MM.1S (cell line): ENCODE measurements at regions not wholly inside any gene's neighbourhood (a gene's known extent, or its start where the extent isn't known, plus 50 kb on each side); places are given as distances from the start of the nearest gene placed in this dataset.
"Not testable (repeated sequence)": the region's sequence is repeated elsewhere in the genome, so short reads cannot be mapped to it uniquely, and the experiment has no call there.

Experiments used
- DNase-seq: peaks from one replicate; pipeline ENCODE4 v3.0.0-alpha.2; 2015
- H2AFZ ChIP-seq: fragments of 300-600 bp; sonication (generic); 2 replicates; pipeline ENCODE4 v1.6.0; 2016; ENCODE audit warnings: antibody characterized with exemption, low read length
- H3F3A ChIP-seq: fragments of 300-600 bp; sonication (generic); 2 replicates; pipeline ENCODE4 v1.6.1; 2016; ENCODE audit warnings: mild to moderate bottlenecking, antibody characterized with exemption, low read length, moderate library complexity, mixed read lengths; ENCODE audit not compliant: insufficient read depth
- H3K27ac ChIP-seq: fragments of 300-600 bp; sonication (generic); 2 replicates; pipeline ENCODE4 v1.5.1; 2016; ENCODE audit warnings: mild to moderate bottlenecking, low read length
- H3K27me3 ChIP-seq: fragments of 300-600 bp; sonication (generic); replicated peaks from 2 replicates; pipeline ENCODE4 v1.6.0; 2016; ENCODE audit warnings: low read length; ENCODE audit not compliant: insufficient read depth
- H3K36me3 ChIP-seq: fragments of 300-600 bp; sonication (generic); replicated peaks from 2 replicates; pipeline ENCODE4 v1.6.1; 2016; ENCODE audit warnings: mild to moderate bottlenecking, low read length, mixed read lengths; ENCODE audit not compliant: insufficient read depth
- H3K4me1 ChIP-seq: fragments of 300-600 bp; sonication (generic); 2 replicates; pipeline ENCODE4 v1.6.1; 2016; ENCODE audit warnings: low read length, mixed read lengths
- H3K4me2 ChIP-seq: fragments of 300-600 bp; sonication (generic); 2 replicates; pipeline ENCODE4 v1.6.0; 2016; ENCODE audit warnings: low read depth, low read length
- H3K4me3 ChIP-seq: fragments of 300-600 bp; sonication (generic); 2 replicates; pipeline ENCODE4 v1.5.1; 2016; ENCODE audit warnings: low read length, mixed read lengths
- H3K79me2 ChIP-seq: fragments of 300-600 bp; sonication (generic); 2 replicates; pipeline ENCODE4 v1.6.1; 2016; ENCODE audit warnings: mixed run types, low read length, mixed read lengths
- H3K9ac ChIP-seq: fragments of 300-600 bp; sonication (generic); 2 replicates; pipeline ENCODE4 v1.6.1; 2016; ENCODE audit warnings: low read length, mixed read lengths
- H3K9me2 ChIP-seq: fragments of 300-600 bp; sonication (generic); replicated peaks from 2 replicates; pipeline ENCODE4 v1.6.1; 2016; ENCODE audit warnings: mild to moderate bottlenecking, low read length, mixed read lengths; ENCODE audit not compliant: insufficient read depth
- H3K9me3 ChIP-seq: fragments of 300-600 bp; sonication (generic); replicated peaks from 2 replicates; pipeline ENCODE4 v1.6.1; 2016; ENCODE audit warnings: mild to moderate bottlenecking, low read length, mixed read lengths; ENCODE audit not compliant: insufficient read depth
- H4K20me1 ChIP-seq: fragments of 300-600 bp; sonication (generic); 2 replicates; pipeline ENCODE4 v1.6.1; 2016; ENCODE audit warnings: mild to moderate bottlenecking, low read length, moderate library complexity, mixed read lengths; ENCODE audit not compliant: insufficient read depth
- EZH2 ChIP-seq: fragments of 300-600 bp; sonication (generic); optimal IDR thresholded peaks from 2 replicates; pipeline ENCODE3; 2017; ENCODE audit warnings: low read depth, mild to moderate bottlenecking, antibody characterized with exemption, low read length, mixed read lengths
- EZH2phosphoT487 ChIP-seq: fragments of 300-600 bp; sonication (generic); IDR thresholded peaks from 2 replicates; pipeline ENCODE4 v1.6.1; 2018; ENCODE audit warnings: antibody characterized with exemption, low read length
- TF ChIP-seq, protein P1 (sequence below): fragments of 300-600 bp; sonication (generic); IDR thresholded peaks from 2 replicates; pipeline ENCODE4 v1.5.1; 2016; ENCODE audit warnings: antibody characterized with exemption, low read length, mixed read lengths

DNA sequence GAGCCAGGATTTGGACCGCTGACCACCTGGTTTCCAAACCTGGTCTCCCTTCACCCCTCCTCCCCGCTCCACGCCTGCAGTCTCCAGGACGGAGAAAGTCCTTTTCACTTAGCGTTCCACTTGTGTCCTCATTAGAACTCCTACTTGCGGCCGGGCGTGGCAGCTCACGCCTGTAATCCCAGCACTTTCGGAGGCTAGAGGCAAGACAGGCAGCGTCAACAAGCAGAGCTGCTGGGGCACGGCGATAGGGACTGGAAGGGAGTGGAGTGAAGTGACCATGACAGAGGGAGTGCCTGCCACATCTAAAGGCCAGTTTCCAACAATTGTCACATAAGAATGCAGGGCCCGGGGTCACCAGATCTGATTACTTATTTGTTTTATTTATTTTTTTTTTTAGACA lies 132.5 kb upstream of the NCOR2 start:
- H3K36me3 ChIP-seq = no peaks in the 10 kb centered on the region
- H3K4me3 ChIP-seq = no peak overlapping the region
- no peaks in the 10 kb centered on the region for H3F3A ChIP-seq
- no peak overlapping the region for H3K27ac ChIP-seq
- no peak overlapping the region for H3K9ac ChIP-seq
- no peaks in the 10 kb centered on the region for H3K79me2 ChIP-seq
- no peaks in the 10 kb centered on the region for H3K9me2 ChIP-seq
- no peaks in the 10 kb centered on the region for H3K27me3 ChIP-seq
- no peaks in the 10 kb centered on the region for H3K9me3 ChIP-seq
- TF ChIP-seq, protein P1, sequence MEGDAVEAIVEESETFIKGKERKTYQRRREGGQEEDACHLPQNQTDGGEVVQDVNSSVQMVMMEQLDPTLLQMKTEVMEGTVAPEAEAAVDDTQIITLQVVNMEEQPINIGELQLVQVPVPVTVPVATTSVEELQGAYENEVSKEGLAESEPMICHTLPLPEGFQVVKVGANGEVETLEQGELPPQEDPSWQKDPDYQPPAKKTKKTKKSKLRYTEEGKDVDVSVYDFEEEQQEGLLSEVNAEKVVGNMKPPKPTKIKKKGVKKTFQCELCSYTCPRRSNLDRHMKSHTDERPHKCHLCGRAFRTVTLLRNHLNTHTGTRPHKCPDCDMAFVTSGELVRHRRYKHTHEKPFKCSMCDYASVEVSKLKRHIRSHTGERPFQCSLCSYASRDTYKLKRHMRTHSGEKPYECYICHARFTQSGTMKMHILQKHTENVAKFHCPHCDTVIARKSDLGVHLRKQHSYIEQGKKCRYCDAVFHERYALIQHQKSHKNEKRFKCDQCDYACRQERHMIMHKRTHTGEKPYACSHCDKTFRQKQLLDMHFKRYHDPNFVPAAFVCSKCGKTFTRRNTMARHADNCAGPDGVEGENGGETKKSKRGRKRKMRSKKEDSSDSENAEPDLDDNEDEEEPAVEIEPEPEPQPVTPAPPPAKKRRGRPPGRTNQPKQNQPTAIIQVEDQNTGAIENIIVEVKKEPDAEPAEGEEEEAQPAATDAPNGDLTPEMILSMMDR = no peak
- no peak for TF ChIP-seq EZH2
- TF ChIP-seq EZH2phosphoT487 = no peak
- H4K20me1 ChIP-seq = no peaks in the 10 kb centered on the region
- no peak overlapping the region for H2AFZ ChIP-seq
- DNase-seq = no peak
- H3K4me1 ChIP-seq = no peaks in the 10 kb centered on the region
- no peak overlapping the region for H3K4me2 ChIP-seq

DNA sequence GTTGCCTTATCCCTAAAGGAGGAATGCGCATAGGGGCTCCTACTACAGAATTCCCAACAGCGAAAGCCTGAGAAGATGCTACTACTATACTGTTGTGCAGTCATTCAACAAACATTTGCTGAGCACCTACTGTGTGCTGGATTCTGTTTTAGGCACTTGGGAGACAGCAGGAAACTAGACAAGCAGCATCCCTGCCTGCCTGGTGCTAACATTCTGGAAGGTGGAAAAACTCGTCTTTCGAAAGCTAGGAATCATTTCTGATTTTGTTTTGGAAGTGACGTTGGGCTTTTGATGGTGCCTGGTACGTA lies 131.5 kb upstream of the NCOR2 start:
- Histone ChIP-seq H3K4me1 (peaks cover 6% of the 10 kb centered on the region; the same call in 1 of the 2 replicates), H3K9me2 (no peaks in the 10 kb centered on the region), H3K79me2 (no peaks in the 10 kb centered on the region), H3K4me2 (no peak overlapping the region), H2AFZ (no peak overlapping the region), H3K4me3 (no peak overlapping the region), H3K27me3 (no peaks in the 10 kb centered on the region), H3F3A (no peaks in the 10 kb centered on the region), H4K20me1 (no peaks in the 10 kb centered on the region), H3K9ac (no peak overlapping the region), H3K9me3 (no peaks in the 10 kb centered on the region), H3K36me3 (no peaks in the 10 kb centered on the region), H3K27ac (no peak overlapping the region)
- TF ChIP-seq EZH2phosphoT487 (no peak), EZH2 (no peak)
- TF ChIP-seq, protein P1 = no peak
- DNase-seq = no peak

DNA sequence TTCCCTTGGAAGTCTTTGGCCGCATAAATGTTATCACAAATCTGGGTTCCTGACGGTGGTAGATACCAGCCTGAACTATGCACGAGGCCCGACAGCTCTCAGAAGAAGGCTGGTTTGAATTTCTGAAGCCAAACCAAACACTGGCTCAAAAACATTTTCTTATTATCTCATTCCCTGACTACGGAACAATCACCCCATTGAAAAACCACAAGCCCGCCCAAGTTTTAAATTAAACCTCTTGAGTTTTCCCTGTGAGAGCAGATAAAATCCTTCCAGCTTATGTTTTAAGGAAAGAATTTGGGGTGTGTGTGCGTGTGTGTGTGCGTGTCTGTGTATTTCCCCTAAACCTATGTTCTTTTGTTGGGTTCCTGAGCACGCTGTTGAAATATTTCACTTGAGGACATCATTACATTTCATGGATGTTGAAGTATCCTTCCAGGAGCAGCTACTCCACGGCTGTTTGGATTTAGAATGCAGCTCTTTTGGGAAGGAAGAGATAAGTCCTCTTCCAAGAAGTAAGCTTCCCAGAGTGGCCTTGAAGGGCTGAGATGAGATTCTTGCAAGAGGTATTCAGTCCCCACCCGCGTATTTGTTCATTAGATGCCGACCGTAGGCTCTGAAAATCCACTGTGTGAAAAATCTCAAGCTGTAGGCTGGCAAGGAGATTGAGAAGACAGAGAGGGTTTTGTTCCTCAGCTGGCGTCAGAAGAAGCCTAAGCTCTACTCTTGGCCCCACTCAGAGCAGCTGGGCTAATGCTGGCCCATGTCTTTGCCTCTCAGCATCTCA lies 131.0 kb upstream of the NCOR2 start:
- Histone ChIP-seq H3K9ac (no peak overlapping the region), H3K27me3 (no peaks in the 10 kb centered on the region), H3K4me3 (no peak overlapping the region), H3K4me1 (peaks cover 6% of the 10 kb centered on the region; the same call in 1 of the 2 replicates), H3F3A (no peaks in the 10 kb centered on the region), H4K20me1 (no peaks in the 10 kb centered on the region), H3K79me2 (no peaks in the 10 kb centered on the region), H3K27ac (no peak overlapping the region), H3K9me2 (no peaks in the 10 kb centered on the region), H2AFZ (no peak overlapping the region), H3K9me3 (no peaks in the 10 kb centered on the region), H3K4me2 (no peak overlapping the region), H3K36me3 (no peaks in the 10 kb centered on the region)
- DNase-seq = no peak
- TF ChIP-seq EZH2phosphoT487 (no peak), EZH2 (no peak)
- TF ChIP-seq, protein P1 = no peak

DNA sequence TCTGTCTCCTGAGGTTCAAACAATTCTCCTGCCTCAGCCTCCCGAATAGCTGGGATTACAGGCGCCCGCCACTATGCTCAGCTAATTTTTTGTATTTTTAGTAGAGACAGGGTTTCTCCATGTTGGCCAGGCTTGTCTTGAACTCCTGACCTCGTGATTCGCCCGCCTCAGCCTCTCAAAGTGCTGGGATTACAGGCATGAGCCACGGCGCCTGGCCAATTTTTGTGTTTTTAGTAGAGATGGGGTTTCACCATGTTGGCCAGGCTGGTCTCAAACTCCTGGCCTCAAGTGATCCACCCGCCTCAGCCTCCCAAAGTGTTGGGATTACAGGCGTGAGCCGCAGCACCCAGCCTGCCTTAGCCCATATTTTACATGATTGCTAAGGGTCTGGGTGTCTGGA lies 130.3 kb upstream of the NCOR2 start:
- not testable (repeated sequence) for H3K4me1 ChIP-seq, H3K27ac ChIP-seq, H3F3A ChIP-seq, H4K20me1 ChIP-seq, H2AFZ ChIP-seq, H3K9ac ChIP-seq, H3K27me3 ChIP-seq, H3K4me3 ChIP-seq, H3K79me2 ChIP-seq, H3K9me3 ChIP-seq, DNase-seq, H3K4me2 ChIP-seq, H3K36me3 ChIP-seq, H3K9me2 ChIP-seq
